Mesenchymal stem cell (in vitro differentiated cells and primary cell): ENCODE measurements at regions not wholly inside any gene's neighbourhood (a gene's known extent, or its start where the extent isn't known, plus 50 kb on each side); places are given as distances from the start of the nearest gene placed in this dataset.

Experiments
- DNase-seq: peaks from one replicate; pipeline ENCODE4 v3.0.0-alpha.2; 2013
- H2AFZ ChIP-seq: one replicate; pipeline ENCODE4 v1.6.1; 2013; ENCODE audit warnings: low read depth, mild to moderate bottlenecking, control low read depth, inconsistent platforms, low read length, moderate library complexity
- H2AK5ac ChIP-seq: 2 replicates; pipeline ENCODE4 v1.6.1; 2013; ENCODE audit warnings: low read length, moderate library complexity, mild to moderate bottlenecking, inconsistent platforms; ENCODE audit not compliant: severe bottlenecking
- H2BK120ac ChIP-seq: one replicate; pipeline ENCODE4 v1.6.1; 2013; ENCODE audit warnings: low read depth, mild to moderate bottlenecking, inconsistent platforms, low read length, moderate library complexity
- H2BK12ac ChIP-seq, 2 experiments: one replicate each; pipeline ENCODE4 v1.6.1; 2013; ENCODE audit warnings: inconsistent platforms in 2 of 2, low read length in 2 of 2, mild to moderate bottlenecking in 2 of 2, moderate library complexity in 2 of 2, control low read depth in 1 of 2
- H2BK15ac ChIP-seq: one replicate; pipeline ENCODE4 v1.6.1; 2013; ENCODE audit warnings: mild to moderate bottlenecking, low read depth, inconsistent platforms; ENCODE audit not compliant: poor library complexity, severe bottlenecking
- H2BK5ac ChIP-seq: 2 replicates; pipeline ENCODE4 v1.6.1; 2013; ENCODE audit warnings: low read depth, mild to moderate bottlenecking, low read length, control low read depth, inconsistent platforms; ENCODE audit not compliant: poor library complexity, severe bottlenecking
- H3K14ac ChIP-seq, 2 experiments: one replicate each; pipeline ENCODE4 v1.6.1; 2013; ENCODE audit warnings: inconsistent platforms in 2 of 2, low read length in 2 of 2, control low read depth in 1 of 2, mild to moderate bottlenecking in 1 of 2, moderate library complexity in 1 of 2
- H3K18ac ChIP-seq, 2 experiments: one replicate each; pipeline ENCODE4 v1.6.1; 2013; ENCODE audit warnings: inconsistent platforms in 2 of 2, low read length in 2 of 2, control low read depth in 1 of 2, low read depth in 1 of 2, mild to moderate bottlenecking in 1 of 2
- H3K23ac ChIP-seq, 2 experiments: one replicate each; pipeline ENCODE4 v1.6.1; 2013; ENCODE audit warnings: inconsistent platforms in 2 of 2, low read length in 2 of 2, mild to moderate bottlenecking in 2 of 2, moderate library complexity in 2 of 2, control low read depth in 1 of 2
- H3K27ac ChIP-seq: 2 replicates; pipeline ENCODE4 v1.5.1; 2013; ENCODE audit warnings: mild to moderate bottlenecking, moderate library complexity, low read length, control low read depth, inconsistent platforms; ENCODE audit not compliant: poor library complexity, severe bottlenecking
- H3K27me3 ChIP-seq, 2 experiments: 2 replicates each; pipeline versions ENCODE4 v1.6.1 to v1.7.0; 2013; ENCODE audit warnings: low read length in 2 of 2, mild to moderate bottlenecking in 2 of 2, moderate library complexity in 2 of 2, control low read depth in 1 of 2, inconsistent platforms in 1 of 2; ENCODE audit not compliant: control insufficient read depth in 1 of 2, insufficient read depth in 1 of 2
- H3K36me3 ChIP-seq, 2 experiments: 2 replicates each; pipeline versions ENCODE4 v1.6.1 to v1.7.0; 2013; ENCODE audit warnings: low read length in 2 of 2, control low read depth in 1 of 2, inconsistent platforms in 1 of 2, low read depth in 1 of 2, mild to moderate bottlenecking in 1 of 2; ENCODE audit not compliant: insufficient read depth in 2 of 2, control insufficient read depth in 1 of 2
- H3K4ac ChIP-seq, 2 experiments: one replicate each; pipeline ENCODE4 v1.6.1; 2013; ENCODE audit warnings: inconsistent platforms in 2 of 2, low read length in 2 of 2, mild to moderate bottlenecking in 2 of 2, moderate library complexity in 2 of 2, control low read depth in 1 of 2, low read depth in 1 of 2
- H3K4me1 ChIP-seq: 2 replicates; pipeline ENCODE4 v1.6.1; 2013; ENCODE audit warnings: low read depth, low read length, control low read depth; ENCODE audit not compliant: control insufficient read depth, insufficient read depth
- H3K4me2 ChIP-seq: 2 replicates; pipeline ENCODE4 v1.6.1; 2013; ENCODE audit warnings: low read length, mild to moderate bottlenecking, inconsistent platforms; ENCODE audit not compliant: poor library complexity, severe bottlenecking
- H3K4me3 ChIP-seq, 2 experiments: 2 replicates each; pipeline versions ENCODE4 v1.5.1 to v1.7.0; 2013; ENCODE audit warnings: low read length in 2 of 2, mild to moderate bottlenecking in 2 of 2, control low read depth in 1 of 2, low read depth in 1 of 2; ENCODE audit not compliant: insufficient read depth in 1 of 2
- H3K79me1 ChIP-seq: replicated peaks from 2 replicates; pipeline ENCODE4 v1.6.1; 2013; ENCODE audit warnings: mild to moderate bottlenecking, control low read depth, low read length, inconsistent platforms; ENCODE audit not compliant: poor library complexity, severe bottlenecking
- H3K9ac ChIP-seq: 2 replicates; pipeline ENCODE4 v1.7.0; 2013; ENCODE audit warnings: mild to moderate bottlenecking, low read length, moderate library complexity
- H3K9me3 ChIP-seq: 2 replicates; pipeline ENCODE4 v1.7.0; 2013; ENCODE audit warnings: mild to moderate bottlenecking, low read length; ENCODE audit not compliant: control insufficient read depth
- H4K8ac ChIP-seq: one replicate; pipeline ENCODE4 v1.6.1; 2013; ENCODE audit warnings: inconsistent platforms, mild to moderate bottlenecking, low read length, moderate library complexity
- H4K91ac ChIP-seq: one replicate; pipeline ENCODE4 v1.6.1; 2013; ENCODE audit warnings: mild to moderate bottlenecking, low read length, inconsistent platforms
- WGBS: methylation state at CpG from one replicate; pipeline ENCODE4 v1.1.7; 2013; ENCODE audit warnings: mixed read lengths; 5-methylcytosine and 5-hydroxymethylcytosine counted together

DNA sequence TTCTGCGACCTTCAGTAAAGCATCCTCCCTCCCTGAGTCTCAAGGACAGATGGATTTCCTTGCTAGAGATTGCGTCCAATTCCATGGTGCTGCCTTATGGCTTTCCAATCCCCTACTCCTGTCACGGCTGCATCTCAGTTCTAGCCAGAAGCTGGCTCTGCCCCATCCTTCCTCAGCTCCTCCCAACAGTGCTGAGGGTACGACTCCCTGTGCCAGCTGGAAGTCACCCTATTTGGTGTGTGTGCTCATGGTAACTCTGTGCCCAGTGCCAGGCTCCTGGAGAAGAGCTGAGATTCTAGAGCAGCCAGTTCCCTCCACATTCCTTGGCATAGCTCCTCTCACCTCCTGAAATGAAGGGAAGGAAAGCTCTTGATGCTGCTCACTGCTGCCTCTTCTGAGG, 185.0 kb upstream of the PODXL start:
- Histone ChIP-seq H2BK12ac (no peak overlapping the region), H2AK5ac (no peak overlapping the region), H3K18ac (no peak overlapping the region), H3K36me3 (no peaks in the 10 kb centered on the region), H2BK120ac (no peak overlapping the region), H3K14ac (no peak overlapping the region), H3K9me3 (no peaks in the 10 kb centered on the region), H3K23ac (no peak overlapping the region), H2AFZ (no peak overlapping the region), H3K4me2 (no peak overlapping the region), H4K8ac (no peak overlapping the region), H2BK15ac (no peak overlapping the region), H3K27me3 (peaks cover 5 to 62% of the 10 kb centered on the region in 2 experiments), H3K27ac (no peak overlapping the region), H3K9ac (no peak overlapping the region), H3K4me3 (peak overlapping the region in 1 of 2 experiments; percentile 28), H3K79me1 (no peaks in the 10 kb centered on the region), H4K91ac (no peak overlapping the region), H3K4ac (no peak overlapping the region), H2BK5ac (no peak overlapping the region), H3K4me1 (no peaks in the 10 kb centered on the region)
- no peak for DNase-seq
- WGBS: 50% methylated on average over 4 of the region's 4 CpGs

DNA sequence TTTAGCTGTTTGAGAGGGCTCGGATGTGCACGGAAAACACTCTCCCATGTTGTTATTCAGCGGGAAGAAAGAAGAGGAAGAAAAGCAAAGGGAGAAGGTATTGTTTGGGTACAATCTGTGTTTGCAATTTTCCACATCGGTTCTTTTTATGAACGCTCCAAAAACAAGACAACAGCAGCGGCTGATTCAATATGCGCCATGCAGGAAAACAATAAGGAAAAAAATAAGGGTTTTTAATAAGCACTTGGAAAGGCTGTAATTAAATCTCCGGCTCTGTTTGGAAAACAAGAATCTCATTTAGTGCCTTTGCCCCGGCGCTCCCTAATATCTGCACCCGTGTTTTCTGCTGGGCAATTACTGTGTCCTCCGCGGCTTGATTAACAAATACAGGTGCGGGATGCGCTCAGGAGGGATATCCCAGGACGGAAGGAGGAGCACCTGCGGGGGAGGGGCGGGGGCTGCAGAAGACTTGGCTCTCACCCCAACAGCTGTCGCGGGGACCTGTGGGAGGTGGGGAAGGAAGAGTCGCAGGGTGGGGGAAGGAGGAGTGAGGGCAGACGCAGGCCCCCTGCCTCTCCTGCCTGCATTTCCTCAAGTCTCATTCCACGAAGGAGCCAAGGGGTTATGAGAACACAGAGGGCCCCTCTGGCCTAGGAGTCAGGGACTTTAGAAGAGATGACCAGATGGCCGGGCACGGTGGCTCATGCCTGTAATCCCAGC, 181.5 kb upstream of the PODXL start:
- H4K8ac ChIP-seq: no peak overlapping the region
- no peak overlapping the region for H2BK12ac ChIP-seq
- no peak for DNase-seq
- H3K4ac ChIP-seq: no peak overlapping the region
- no peaks in the 10 kb centered on the region for H3K9me3 ChIP-seq
- no peaks in the 10 kb centered on the region for H3K4me1 ChIP-seq
- H3K14ac ChIP-seq: no peak overlapping the region
- no peak overlapping the region for H2BK5ac ChIP-seq
- H3K9ac ChIP-seq: no peak overlapping the region
- H3K18ac ChIP-seq: no peak overlapping the region
- no peak overlapping the region for H3K4me3 ChIP-seq
- no peaks in the 10 kb centered on the region for H3K79me1 ChIP-seq
- H3K23ac ChIP-seq: no peak overlapping the region
- no peak overlapping the region for H3K27ac ChIP-seq
- peaks cover 13 to 82% of the 10 kb centered on the region in 2 experiments for H3K27me3 ChIP-seq
- no peak overlapping the region for H4K91ac ChIP-seq
- H3K36me3 ChIP-seq: no peaks in the 10 kb centered on the region
- no peak overlapping the region for H3K4me2 ChIP-seq
- no peak overlapping the region for H2AK5ac ChIP-seq
- no peak overlapping the region for H2AFZ ChIP-seq
- WGBS: 82% methylated on average over 23 of the region's 25 CpGs
- H2BK15ac ChIP-seq: no peak overlapping the region
- no peak overlapping the region for H2BK120ac ChIP-seq

DNA sequence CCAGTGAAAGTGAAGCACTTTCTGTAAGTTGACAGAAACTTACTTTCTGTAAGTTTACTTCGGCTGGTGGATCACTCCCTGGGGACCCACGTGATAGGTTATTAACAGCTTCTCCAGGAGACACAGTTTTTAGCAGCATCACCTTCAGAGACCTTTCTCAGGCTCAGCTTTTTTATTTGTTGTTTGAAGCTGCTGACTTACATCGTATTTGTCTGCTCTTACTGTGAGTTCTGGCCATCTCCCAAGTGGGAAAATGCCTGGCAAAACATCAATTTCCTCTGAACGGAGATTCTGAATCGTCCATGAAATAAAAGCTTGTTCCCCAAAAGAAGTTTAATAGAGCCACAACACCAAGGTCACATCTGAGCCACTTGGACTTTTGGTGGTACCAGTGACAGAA, 178.7 kb upstream of the PODXL start:
- Histone ChIP-seq H3K79me1 (no peaks in the 10 kb centered on the region), H3K14ac (no peak overlapping the region), H3K27ac (no peak overlapping the region), H2BK5ac (no peak overlapping the region), H3K27me3 (peaks cover 8 to 74% of the 10 kb centered on the region in 2 experiments), H3K18ac (no peak overlapping the region), H3K4me1 (no peaks in the 10 kb centered on the region), H3K36me3 (no peaks in the 10 kb centered on the region), H4K8ac (no peak overlapping the region), H3K23ac (no peak overlapping the region), H4K91ac (no peak overlapping the region), H2BK12ac (no peak overlapping the region), H2AK5ac (no peak overlapping the region), H3K4me2 (no peak overlapping the region), H3K4me3 (no peak overlapping the region), H2AFZ (no peak overlapping the region), H3K4ac (no peak overlapping the region), H2BK120ac (no peak overlapping the region), H3K9ac (no peak overlapping the region), H2BK15ac (no peak overlapping the region), H3K9me3 (no peaks in the 10 kb centered on the region)
- DNase-seq: no peak
- WGBS: 71% methylated on average over 5 of the region's 5 CpGs

DNA sequence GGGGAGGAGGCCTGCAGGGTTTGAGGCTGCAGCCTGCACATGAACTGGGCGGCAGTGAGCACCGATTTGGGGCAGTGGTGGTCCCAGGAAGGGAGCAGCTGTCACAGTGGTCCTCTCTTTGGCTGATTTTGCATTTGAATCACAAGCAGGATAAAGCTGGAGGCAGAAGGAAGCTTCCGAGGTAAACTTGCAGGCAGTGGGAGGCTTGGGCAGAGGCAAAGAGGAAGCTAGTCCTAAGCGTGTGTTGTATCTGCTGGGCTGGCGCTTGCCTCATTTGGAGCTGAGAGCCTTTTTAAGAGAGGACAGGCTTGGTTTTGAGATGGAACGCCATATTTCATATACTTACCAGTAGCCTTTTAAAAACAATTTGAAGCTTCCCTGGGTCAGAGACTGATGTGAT, 177.2 kb upstream of the PODXL start:
- Histone ChIP-seq H3K4me1 (no peaks in the 10 kb centered on the region), H3K9me3 (no peaks in the 10 kb centered on the region), H2AK5ac (no peak overlapping the region), H3K4me3 (no peak overlapping the region), H3K18ac (no peak overlapping the region), H3K36me3 (no peaks in the 10 kb centered on the region), H3K27ac (no peak overlapping the region), H2BK12ac (no peak overlapping the region), H2BK120ac (no peak overlapping the region), H3K4me2 (no peak overlapping the region), H3K14ac (no peak overlapping the region), H2BK5ac (no peak overlapping the region), H3K9ac (no peak overlapping the region), H3K27me3 (peaks cover 8 to 67% of the 10 kb centered on the region in 2 experiments), H3K4ac (no peak overlapping the region), H2AFZ (no peak overlapping the region), H3K79me1 (no peaks in the 10 kb centered on the region), H3K23ac (no peak overlapping the region), H2BK15ac (no peak overlapping the region), H4K8ac (no peak overlapping the region), H4K91ac (no peak overlapping the region)
- WGBS: 68% methylated on average over 3 of the region's 6 CpGs
- no peak for DNase-seq
